GM19467 (cell line): ENCODE measurements at regions not wholly inside any gene's neighbourhood (a gene's known extent, or its start where the extent isn't known, plus 50 kb on each side); places are given as distances from the start of the nearest gene placed in this dataset.
"Not testable (repeated sequence)": the region's sequence is repeated elsewhere in the genome, so short reads cannot be mapped to it uniquely, and the experiment has no call there.

Source experiments
- ATAC-seq: cut with Tn5 transposase; IDR thresholded peaks from one replicate; pipeline ENCODE4 v1.9.1; 2021; ENCODE audit warnings: mild to moderate bottlenecking, moderate library complexity; ENCODE audit not compliant: unreplicated experiment

DNA sequence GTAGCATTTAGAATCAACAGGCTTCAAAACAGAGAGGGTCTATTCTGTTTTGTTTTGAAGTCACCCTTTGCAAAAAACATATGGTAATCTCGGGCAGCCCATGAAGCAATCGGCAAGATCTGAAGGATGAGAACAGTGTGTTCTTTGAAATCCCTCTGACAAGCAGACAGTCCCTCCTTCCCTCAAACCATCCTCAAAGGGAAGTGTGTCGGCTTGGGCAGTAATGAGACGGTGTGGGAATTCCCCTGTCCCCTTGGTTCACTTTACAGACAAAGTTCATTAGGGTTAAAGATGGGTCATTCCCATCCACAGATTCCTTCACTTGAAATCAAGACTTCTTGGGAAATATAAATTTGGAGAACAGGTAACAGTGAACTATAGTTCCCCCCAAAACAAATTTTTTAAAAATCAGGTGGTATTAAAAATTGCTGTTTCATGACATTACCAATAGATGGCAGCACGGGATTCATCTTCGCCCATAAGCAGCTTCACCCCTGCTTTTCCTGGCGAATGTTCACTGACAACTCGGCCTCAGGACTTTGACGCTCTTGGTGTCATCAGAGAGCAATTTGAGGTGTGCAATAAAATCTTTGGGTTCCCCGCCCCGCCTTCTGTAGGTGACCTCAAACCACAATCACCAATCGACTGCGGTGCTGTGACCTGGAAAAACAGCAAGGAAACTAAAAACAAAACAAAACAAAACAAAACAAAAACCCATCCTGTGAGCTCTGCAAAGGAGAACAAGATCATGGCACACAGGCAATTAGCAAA, 159.3 kb upstream of the TNFAIP3 start:
- peak; percentile 58 for ATAC-seq

DNA sequence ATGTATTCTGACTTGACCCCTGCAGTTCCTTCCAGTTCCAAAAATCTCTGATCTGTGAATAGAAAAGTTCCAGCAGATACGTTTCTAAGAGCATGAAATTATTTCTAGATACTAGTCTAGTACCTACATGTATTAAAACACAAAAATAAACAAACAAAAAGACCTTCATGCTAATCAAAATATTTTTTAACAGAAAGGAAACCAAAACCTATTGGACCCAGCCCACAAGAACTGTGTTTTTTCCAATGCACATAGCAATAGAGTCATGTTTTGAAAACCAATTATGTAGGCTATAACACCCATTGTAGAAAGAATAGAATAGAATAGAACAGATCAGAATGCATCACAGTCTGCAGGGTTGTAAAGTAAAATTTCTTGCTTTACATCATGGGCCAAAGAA, 158.6 kb upstream of the TNFAIP3 start:
- ATAC-seq = no peak

DNA sequence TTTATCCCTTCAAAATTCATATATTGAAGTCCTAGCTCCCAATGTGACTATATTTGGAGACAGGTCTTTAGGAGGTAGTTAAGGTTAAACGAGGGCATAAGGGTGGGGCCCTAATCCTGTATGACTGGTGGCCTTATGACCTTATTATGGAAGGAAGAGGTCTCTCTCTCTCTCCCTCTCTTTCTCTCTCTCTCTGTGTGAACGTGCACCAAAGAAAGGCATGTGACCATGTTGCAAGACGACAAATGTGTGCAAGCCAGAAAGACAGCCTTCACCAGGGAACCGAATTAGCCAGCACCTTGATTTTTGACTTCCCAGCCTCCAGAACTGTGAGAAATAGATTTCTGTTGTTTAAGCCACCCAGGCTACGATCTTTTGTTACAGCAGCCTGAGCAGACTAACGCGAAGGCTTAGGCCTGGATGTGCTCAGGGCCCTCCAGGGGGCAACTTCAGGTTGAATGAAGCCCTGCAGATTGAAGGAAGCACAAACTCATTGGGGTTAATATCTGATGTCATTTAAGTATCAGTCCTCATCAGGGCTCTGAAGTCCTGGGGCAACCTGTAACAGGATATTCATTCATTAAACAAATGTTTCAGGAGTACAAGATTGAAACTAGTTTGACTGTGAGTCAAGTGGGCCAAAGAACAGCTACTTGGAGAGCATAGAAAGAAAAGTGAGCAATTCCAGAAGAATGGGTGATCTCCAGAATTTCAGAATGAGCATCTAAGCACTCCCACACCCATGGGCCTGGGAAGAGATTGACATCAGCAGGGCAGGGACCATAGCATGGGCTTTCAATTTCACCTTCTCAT, 157.4 kb upstream of the TNFAIP3 start:
- no peak for ATAC-seq

DNA sequence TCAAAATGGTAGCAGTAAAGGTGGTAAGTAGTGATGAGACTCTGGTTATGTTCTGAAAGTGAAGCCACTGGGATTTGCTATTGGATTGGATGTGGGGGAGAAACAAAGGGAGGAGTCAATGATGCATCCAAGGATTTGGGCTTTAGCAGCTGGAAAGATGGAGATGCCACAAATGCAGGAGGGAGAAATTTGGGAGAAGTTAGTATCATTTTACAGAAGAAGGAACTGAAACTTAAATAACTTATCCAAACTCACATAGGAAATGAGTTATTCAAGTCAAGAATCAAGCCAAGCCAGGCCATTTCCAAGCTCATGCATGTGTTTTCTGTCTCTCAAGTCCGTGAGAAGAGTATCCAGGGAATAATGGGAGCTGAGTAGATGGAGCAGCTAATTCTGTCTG, 155.1 kb upstream of the TNFAIP3 start:
- ATAC-seq = no peak

DNA sequence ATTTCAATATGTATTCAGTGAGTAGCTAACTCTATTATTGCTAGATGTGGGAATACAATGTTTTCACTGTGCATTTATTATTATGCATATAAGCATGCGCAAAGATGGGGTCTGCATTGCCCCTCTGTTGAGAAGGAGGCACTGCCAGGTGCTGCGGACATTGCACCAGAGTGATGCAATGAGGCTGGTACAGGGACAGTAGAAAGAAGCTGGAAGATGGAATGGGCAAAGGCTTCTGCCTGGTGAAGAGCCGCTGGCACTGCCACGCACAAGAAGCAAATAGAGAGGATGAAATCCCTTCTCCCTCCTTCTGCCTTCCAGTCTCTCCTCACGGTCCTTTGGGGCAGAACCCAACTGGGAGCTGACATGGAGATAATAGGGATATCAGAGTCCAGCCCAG, 154.5 kb upstream of the TNFAIP3 start:
- ATAC-seq = no peak

DNA sequence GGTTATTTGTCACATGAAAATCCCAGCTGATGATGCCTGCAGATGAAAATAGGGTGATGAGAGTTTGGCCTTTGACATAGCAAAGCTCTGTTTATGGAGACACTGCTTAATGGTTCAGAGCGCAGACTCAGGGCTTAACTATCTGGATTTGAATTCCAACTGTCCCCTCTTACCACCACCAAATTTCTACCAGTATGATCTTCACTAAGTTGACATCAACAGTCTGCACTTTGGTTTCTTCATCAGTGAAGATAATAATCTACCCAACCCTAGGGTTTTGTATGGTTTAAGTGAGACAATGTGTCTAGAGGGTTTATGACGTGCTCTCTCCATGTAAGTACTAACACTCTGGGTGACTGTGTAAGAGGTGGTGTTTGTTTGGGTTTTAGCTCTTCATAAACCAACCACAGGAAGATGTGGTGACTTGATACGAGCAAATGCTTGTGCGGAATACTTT, 151.4 kb upstream of the TNFAIP3 start:
- ATAC-seq = no peak

DNA sequence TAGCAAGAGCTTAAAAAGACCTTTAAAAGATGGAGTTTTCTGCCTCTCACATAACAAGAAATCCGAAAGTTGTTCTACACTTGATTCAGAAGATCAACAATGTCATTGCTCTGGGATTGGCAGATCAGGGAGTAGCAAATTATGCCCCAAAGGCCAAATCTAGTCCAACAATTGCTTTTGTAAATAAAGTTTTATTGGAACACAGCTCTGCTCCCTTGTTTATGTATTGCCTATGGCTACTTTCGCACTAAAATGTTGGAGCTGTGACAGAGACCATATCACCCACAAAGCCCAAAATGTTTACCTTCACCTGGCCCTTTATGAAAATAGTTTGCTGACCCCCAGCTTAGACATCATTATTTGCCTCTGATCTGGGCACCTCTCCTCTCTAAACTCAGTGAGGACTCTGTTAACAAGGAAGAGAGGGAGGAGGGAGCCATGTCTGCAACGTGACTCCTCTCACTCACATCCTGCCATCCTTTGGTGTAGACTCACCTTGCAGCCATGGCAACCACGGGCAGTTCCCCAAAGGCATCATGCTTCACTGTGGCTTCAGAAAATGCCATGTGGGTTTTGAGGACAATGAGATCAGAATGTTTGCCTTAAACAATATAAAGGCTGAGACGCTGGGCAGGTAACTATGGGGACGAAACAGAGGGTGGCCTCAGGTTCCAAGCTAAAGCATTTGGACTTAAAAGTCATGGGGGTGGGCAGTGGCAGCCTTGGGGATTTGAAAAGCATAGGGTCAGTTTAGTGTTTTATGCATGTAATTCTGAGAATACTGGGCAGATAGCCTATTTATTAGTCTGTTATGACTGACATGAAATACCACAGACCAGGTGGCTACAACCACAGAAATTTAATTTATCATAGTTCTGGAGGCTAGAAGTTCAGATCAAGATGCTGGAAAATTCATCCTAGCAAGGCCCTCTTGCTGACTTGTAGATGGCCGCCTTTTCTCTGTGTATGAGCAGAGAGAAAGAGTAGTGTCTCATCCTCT, 149.7 kb upstream of the TNFAIP3 start:
- no peak for ATAC-seq

DNA sequence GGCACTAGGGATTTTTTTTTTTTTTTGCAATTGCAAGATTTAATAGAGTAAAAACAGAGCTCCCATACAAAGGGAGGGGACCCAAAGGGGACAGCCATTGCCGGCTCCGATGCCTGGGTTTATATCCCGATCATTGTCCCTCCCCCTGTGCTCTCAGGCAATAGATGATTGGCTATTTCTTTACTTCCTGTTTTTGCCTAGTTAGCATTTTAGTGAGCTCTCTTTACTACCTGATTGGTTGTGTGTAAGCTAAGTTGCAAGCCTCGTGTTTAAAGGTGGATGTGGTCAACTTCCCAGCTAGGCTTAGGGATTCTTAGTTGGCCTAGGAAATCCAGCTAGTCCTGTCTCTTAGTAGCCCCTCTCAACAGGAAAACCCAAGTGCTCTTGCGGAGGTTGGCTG, 148.2 kb upstream of the TNFAIP3 start:
- not testable (repeated sequence) for ATAC-seq

DNA sequence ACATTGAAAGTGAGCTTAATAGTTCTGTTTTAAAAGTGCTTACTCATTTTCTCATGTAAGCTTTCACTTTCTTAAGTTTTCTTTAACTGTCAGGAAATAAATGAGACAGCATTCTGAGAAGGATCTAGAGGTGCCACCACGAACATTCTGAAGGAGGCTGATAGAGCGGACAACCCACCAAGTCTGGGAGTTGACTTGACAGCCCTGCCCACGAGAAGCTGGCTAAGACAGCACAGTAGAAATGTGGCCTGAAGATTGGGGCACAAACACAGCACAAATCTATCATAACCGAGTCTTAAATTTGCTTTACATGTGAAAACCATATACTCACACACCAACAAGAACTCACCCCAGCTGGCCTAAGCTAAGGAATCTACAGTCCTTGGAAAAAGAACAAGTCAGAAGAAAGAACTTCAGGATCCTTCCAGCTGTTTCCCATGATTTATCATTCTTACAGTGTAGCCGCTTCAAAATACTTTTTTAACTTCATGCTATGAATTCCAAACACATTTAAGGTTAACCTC, 144.2 kb upstream of the TNFAIP3 start:
- no peak for ATAC-seq

DNA sequence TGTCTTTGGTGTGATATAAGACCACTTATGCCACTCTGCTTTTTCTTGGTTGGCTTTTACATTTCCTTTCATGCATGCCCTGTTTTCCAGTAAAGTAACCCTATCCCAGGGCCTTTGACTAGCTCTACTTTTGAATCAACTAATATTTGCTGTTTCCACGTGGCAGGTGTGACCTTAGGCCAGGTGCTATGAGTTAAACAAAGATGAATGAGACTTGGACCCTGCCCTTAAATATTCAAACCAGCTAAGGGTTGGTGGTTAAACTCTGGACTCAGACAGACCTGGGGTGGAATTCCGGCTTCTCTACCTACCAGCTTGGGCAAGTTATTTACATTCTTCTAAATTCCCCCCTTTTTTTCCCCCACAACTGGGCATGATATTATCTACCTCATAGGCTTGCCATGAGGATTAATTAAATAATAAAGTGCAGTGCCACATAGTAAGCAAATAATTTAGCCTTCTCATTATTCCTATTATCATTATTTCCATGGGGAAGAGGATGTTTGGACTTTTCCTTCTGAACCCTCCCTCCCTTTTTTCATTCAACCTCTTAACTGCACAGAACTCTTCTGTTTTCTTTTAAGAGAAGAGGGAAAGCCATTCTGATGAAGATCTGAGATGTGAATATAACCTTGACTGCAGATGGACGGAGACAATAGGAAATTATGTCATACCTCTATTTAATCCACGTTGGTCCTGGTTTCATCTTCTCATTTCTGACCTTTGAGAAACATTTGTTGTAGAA, 143.6 kb upstream of the TNFAIP3 start:
- ATAC-seq = no peak

DNA sequence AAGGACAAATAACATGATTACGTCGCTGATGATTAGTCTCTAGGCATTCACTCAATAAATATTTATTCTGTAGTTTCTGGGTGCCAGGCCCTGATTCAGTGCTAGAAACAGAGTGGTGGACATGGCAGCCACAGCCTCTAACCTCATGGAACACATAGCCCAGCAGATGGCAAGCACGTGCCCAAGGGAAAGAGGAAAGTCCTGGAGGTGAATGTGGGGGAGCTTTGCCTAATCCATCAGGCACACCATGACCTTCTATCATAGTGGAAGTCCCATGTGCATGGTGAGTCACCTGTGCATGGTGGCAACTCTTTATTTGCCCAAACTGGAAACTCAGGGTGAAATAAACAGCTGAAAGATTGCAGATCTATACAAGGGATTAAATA, 143.0 kb upstream of the TNFAIP3 start:
- no peak for ATAC-seq

DNA sequence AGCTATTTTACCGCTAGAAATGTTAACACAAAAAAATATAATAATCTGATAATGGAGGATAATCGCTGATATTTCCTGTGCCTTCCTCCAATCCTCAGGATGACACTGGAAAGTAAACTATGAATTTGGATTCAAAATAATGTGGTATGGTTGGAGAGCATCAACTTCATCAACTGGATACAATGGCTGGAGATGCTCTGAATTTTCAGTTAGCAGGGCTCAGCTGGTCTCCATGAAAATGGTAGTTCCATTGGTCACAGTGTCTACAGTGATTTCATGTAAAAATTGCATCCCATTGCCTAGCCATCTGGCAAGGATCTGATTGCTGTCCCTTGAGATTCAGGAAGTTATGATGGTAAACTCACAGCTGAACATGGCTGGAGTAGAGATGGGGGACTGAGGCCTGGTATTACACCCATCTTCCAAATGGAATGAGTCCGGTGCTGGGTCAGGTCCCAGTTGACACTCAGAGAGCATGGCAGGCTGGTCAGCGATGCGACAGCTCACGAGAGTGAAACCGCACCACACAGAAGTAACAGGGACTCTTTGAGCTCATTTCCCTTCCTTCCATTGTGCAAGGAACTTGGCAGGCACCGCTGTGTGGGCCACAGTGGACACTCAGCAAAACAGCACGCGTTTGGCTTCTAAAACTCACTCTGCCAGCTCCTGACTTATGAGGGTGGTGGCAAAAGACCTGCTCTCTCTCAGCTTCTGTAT, 142.4 kb upstream of the TNFAIP3 start:
- no peak for ATAC-seq

DNA sequence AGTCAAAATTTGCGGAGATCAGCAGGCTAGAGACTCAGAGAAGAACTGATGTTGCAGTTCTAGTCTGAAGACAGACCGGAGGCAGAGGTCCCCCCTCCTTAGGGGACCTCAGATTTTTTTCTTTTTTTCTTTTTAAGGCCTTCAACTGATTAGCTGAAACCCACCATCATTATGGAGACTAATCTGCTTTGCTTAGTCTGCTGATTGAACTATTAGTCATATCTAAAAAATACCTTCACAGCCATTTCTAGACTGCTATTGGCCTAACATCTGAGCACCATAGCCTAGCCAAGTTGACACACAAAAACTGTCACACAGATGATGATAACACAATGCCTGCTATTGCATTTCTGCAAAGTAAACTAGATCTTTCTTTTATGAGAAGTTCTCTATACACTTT, 141.1 kb upstream of the TNFAIP3 start:
- ATAC-seq = no peak

DNA sequence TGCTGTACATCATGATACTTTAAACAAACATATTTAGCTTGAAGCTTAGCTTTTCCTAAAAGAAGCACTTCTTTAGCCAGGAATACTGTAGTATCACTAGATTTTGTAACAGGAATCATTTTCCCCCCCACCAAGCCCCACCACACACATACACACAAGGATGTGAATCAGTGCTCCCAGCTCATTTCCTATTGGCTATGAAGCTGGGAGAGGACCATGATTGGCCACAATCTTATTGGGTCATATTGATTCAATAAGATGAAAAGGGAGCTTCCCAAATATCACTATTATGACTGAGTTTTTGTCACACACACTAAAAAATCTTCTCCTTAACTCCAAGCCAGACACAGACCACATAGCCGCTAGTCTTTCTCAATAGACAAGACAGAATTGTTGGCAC, 140.5 kb upstream of the TNFAIP3 start:
- ATAC-seq = no peak

DNA sequence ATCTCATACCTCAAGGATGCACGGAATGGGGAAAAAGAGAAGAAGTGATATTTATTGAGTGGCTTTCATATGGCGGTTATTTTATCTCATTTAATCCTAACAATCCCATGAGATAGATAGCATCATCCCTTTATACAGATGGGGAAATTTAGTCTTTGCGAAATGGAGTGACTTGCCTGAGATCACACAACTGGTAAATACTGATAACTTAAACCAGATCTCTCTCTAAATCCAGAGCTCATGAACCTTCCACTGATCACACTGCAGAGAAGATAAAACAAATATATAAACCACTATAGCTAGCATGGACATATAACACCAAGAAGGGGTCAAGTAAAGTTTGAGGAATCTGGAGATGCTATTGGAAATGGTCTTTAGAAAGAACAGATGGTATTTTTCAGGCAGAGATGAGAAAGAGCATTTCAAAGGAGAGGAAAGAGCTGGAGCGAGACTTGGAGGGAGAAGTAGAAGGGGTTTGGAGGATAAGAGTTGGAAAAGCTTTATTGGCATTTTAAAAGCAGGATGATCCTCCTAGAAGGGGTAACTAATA, 139.8 kb upstream of the TNFAIP3 start:
- no peak for ATAC-seq

DNA sequence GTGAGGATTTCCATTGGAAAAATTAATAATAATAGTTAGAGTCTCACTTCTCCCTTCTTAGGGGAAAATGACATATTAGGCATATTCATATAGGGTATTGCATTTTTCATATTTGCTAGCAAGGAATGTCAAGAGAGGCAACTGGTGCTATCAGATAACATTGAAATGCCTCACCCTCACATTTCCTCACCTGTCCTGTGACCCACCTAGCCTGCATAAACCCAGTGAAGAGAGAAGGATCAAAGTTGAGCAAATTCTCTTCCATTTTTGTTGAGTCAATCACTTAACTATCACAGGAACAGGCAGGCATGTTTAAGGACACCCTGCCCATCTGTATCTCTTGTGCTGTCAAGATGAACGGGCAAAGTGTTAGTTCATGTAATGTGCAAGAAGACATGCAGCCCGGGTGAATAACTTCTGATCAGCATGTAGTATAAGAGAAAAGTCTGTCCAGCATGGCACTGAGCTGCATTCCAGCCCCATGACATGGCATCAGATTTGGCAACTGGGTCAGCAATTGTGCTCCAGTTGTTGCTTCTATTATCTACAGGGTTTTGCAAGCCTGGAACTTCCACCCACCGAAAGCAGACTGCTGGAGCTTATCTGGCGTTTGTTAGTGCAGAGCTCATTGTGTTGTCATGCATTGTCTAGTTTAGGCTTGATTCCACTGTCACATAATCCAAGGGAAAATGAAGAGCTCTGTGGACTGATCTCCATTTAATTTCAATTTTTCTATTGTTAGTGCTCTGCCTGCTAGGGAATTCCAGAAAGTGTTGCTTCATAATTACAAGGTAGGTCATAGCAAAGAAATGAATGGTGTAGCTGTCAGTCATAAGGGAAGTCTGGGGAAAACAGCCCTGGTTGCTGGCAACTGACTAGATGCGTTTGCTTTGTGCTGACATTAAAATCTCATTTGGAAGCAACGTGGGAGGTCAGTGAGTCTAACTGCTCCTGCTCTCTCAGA, 138.4 kb upstream of the TNFAIP3 start:
- ATAC-seq = no peak

DNA sequence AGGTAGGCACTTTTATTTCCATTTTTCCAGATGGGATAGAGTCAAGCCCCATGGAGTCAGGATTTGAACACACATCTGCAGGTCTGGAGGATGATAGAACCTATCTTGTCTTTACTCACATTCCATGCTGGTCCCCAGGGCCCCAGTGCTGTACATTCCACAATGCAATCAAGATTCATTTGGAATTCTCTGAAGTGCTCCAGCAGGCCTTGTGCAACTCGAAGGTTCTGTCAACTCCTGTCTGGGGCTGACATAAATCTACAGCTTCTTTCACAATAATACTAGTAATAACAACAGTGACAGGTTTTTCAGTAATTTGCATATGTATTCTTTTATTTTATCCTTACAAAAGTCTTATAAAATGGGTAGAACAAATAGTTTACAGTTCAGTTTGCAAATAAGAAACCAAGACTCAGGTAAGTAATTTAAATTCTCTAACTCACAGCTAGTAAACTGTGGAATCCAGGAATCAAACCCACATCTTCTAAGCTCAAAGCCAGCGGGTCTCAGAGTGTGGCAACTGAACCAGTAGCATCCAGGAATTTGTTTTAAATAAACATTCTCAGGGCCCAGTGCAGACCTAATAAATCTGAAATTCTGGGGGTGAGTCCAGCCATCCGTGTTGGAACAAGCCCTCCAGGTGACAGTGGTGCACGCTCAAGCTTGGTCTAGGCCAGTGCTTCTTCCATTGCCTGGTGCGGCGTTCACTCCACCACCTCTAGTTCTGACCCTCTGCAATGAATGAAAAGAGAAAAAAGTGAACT, 137.0 kb upstream of the TNFAIP3 start:
- no peak for ATAC-seq
